Large intestine (tissue), 3 donors: ENCODE measurements at regions not wholly inside any gene's neighbourhood (a gene's known extent, or its start where the extent isn't known, plus 50 kb on each side); places are given as distances from the start of the nearest gene placed in this dataset.

Source experiments
- DNase-seq, 2 donors: peaks; one replicate each; pipeline versions ENCODE4 v3.0.0 to v3.0.0-alpha.2; 2013
- H3K27ac ChIP-seq: one replicate; pipeline ENCODE4 v1.5.1; 2013; ENCODE audit warnings: low read length
- H3K27me3 ChIP-seq: 2 replicates; pipeline ENCODE4 v1.6.1; 2013; ENCODE audit warnings: low read length; ENCODE audit not compliant: control insufficient read depth, insufficient read depth
- H3K36me3 ChIP-seq: 2 replicates; pipeline ENCODE4 v1.6.1; 2013; ENCODE audit warnings: low read length; ENCODE audit not compliant: control insufficient read depth, insufficient read depth
- H3K4me1 ChIP-seq: one replicate; pipeline ENCODE4 v1.6.1; 2013; ENCODE audit warnings: low read length; ENCODE audit not compliant: control insufficient read depth, insufficient read depth
- H3K4me3 ChIP-seq: one replicate; pipeline ENCODE4 v1.5.1; 2013; ENCODE audit warnings: low read length
- H3K9me3 ChIP-seq: one replicate; pipeline ENCODE4 v1.6.1; 2013; ENCODE audit warnings: mild to moderate bottlenecking, low read depth, low read length, moderate library complexity; ENCODE audit not compliant: control insufficient read depth
- WGBS: methylation state at CpG from one replicate; pipeline ENCODE4 v1.1.5; 2013; ENCODE audit warnings: low lambda C conversion rate; ENCODE audit not compliant: insufficient coverage; 5-methylcytosine and 5-hydroxymethylcytosine counted together

GRCh38 chr20:62571669-62572344, 70.5 kb upstream of the SLCO4A1 start:
- no peaks in the 10 kb centered on the region for H3K4me1 ChIP-seq
- H3K27ac ChIP-seq: no peak overlapping the region
- DNase-seq: no peak
- H3K4me3 ChIP-seq: no peak overlapping the region
- H3K27me3 ChIP-seq: peaks cover 32% of the 10 kb centered on the region
- H3K36me3 ChIP-seq: no peaks in the 10 kb centered on the region
- no CpG with 5 or more reads among the region's 9 CpGs for WGBS
- peaks cover 4% of the 10 kb centered on the region for H3K9me3 ChIP-seq

GRCh38 chr20:62572980-62573379, 69.3 kb upstream of the SLCO4A1 start:
- WGBS: no CpG with 5 or more reads among the region's 15 CpGs

GRCh38 chr20:62573817-62574216, 68.5 kb upstream of the SLCO4A1 start:
- no peaks in the 10 kb centered on the region for H3K4me1 ChIP-seq
- WGBS: no CpG with 5 or more reads among the region's 3 CpGs
- DNase-seq: no peak
- H3K9me3 ChIP-seq: peaks cover 4% of the 10 kb centered on the region
- no peaks in the 10 kb centered on the region for H3K36me3 ChIP-seq
- H3K27me3 ChIP-seq: peaks cover 50% of the 10 kb centered on the region
- no peak overlapping the region for H3K4me3 ChIP-seq
- no peak overlapping the region for H3K27ac ChIP-seq

More at GRCh38 chr20:62572980-62573379, 69.3 kb upstream of the SLCO4A1 start:
- DNase-seq: no peak
- no peak overlapping the region for H3K27ac ChIP-seq
- no peaks in the 10 kb centered on the region for H3K36me3 ChIP-seq
- peaks cover 42% of the 10 kb centered on the region for H3K27me3 ChIP-seq
- H3K4me1 ChIP-seq: no peaks in the 10 kb centered on the region
- no peak overlapping the region for H3K4me3 ChIP-seq
- H3K9me3 ChIP-seq: peaks cover 4% of the 10 kb centered on the region

GRCh38 chr20:62574230-62574993, 67.9 kb upstream of the SLCO4A1 start:
- peaks cover 4% of the 10 kb centered on the region for H3K9me3 ChIP-seq
- WGBS: 100% methylated on average over 3 of the region's 23 CpGs
- H3K4me3 ChIP-seq: no peak overlapping the region
- H3K27ac ChIP-seq: no peak overlapping the region
- no peaks in the 10 kb centered on the region for H3K36me3 ChIP-seq
- peaks cover 55% of the 10 kb centered on the region for H3K27me3 ChIP-seq
- no peak for DNase-seq
- H3K4me1 ChIP-seq: no peaks in the 10 kb centered on the region

GRCh38 chr20:62575976-62576722, 66.2 kb upstream of the SLCO4A1 start:
- H3K4me3 ChIP-seq: no peak overlapping the region
- H3K9me3 ChIP-seq: peaks cover 4% of the 10 kb centered on the region
- H3K36me3 ChIP-seq: no peaks in the 10 kb centered on the region
- no peak for DNase-seq
- no CpG with 5 or more reads among the region's 23 CpGs for WGBS
- H3K27ac ChIP-seq: no peak overlapping the region
- H3K27me3 ChIP-seq: peaks cover 68% of the 10 kb centered on the region
- H3K4me1 ChIP-seq: no peaks in the 10 kb centered on the region

- DNase-seq: peak in 1 of 2 donors; percentile 46
- 17% methylated on average over 3 of the region's 15 CpGs for WGBS
- Histone ChIP-seq H3K27me3 (peaks cover 73% of the 10 kb centered on the region), H3K27ac (no peak overlapping the region), H3K9me3 (peaks cover 3% of the 10 kb centered on the region), H3K4me1 (no peaks in the 10 kb centered on the region), H3K4me3 (no peak overlapping the region), H3K36me3 (no peaks in the 10 kb centered on the region)
Measured at GRCh38 chr20:62576815-62577489, 65.4 kb upstream of the SLCO4A1 start.

- DNase-seq: no peak
- Histone ChIP-seq H3K27ac (no peak overlapping the region), H3K4me3 (no peak overlapping the region), H3K36me3 (no peaks in the 10 kb centered on the region), H3K4me1 (no peaks in the 10 kb centered on the region), H3K27me3 (peaks cover 75% of the 10 kb centered on the region), H3K9me3 (peaks cover 2% of the 10 kb centered on the region)
- WGBS: no CpG with 5 or more reads among the region's 14 CpGs
Measured at GRCh38 chr20:62577490-62577836, 64.8 kb upstream of the SLCO4A1 start.

GRCh38 chr20:62578294-62578897, 63.9 kb upstream of the SLCO4A1 start:
- Histone ChIP-seq H3K27me3 (peaks cover 73% of the 10 kb centered on the region), H3K4me1 (no peaks in the 10 kb centered on the region), H3K36me3 (no peaks in the 10 kb centered on the region), H3K27ac (no peak overlapping the region), H3K9me3 (peaks cover 2% of the 10 kb centered on the region), H3K4me3 (no peak overlapping the region)
- DNase-seq: no peak
- no CpG with 5 or more reads among the region's 20 CpGs for WGBS

GRCh38 chr20:62580052-62580451, 62.3 kb upstream of the SLCO4A1 start:
- WGBS: no CpG with 5 or more reads among the region's 10 CpGs
- H3K36me3 ChIP-seq: no peaks in the 10 kb centered on the region
- DNase-seq: no peak
- peaks cover 2% of the 10 kb centered on the region for H3K9me3 ChIP-seq
- H3K4me1 ChIP-seq: no peaks in the 10 kb centered on the region
- no peak overlapping the region for H3K4me3 ChIP-seq
- no peak overlapping the region for H3K27ac ChIP-seq
- H3K27me3 ChIP-seq: peaks cover 79% of the 10 kb centered on the region

- no peaks in the 10 kb centered on the region for H3K36me3 ChIP-seq
- H3K9me3 ChIP-seq: peaks cover 2% of the 10 kb centered on the region
- no peak overlapping the region for H3K27ac ChIP-seq
- no peaks in the 10 kb centered on the region for H3K4me1 ChIP-seq
- DNase-seq: no peak
- H3K4me3 ChIP-seq: no peak overlapping the region
- peaks cover 82% of the 10 kb centered on the region for H3K27me3 ChIP-seq
- WGBS: no CpG with 5 or more reads among the region's 12 CpGs
Measured at GRCh38 chr20:62580733-62581132, 61.6 kb upstream of the SLCO4A1 start.
